Epithelial cell of proximal tubule (primary cell): ENCODE measurements at regions not wholly inside any gene's neighbourhood (a gene's known extent, or its start where the extent isn't known, plus 50 kb on each side); places are given as distances from the start of the nearest gene placed in this dataset.
A peak's percentile ranks its signal among the peaks of the same experiment; 100 is the strongest.

Source experiments
- DNase-seq: peaks from one replicate; pipeline ENCODE4 v3.0.0-alpha.2; 2011; ENCODE audit warnings: low read depth
- H3K4me3 ChIP-seq: 2 replicates; pipeline ENCODE4 v1.5.1; 2011; ENCODE audit warnings: low read depth, mild to moderate bottlenecking, low read length
- TF ChIP-seq, protein P1 (sequence below): conservative IDR thresholded peaks from 2 replicates; pipeline ENCODE4 v1.5.1; 2012; ENCODE audit warnings: low read depth, mild to moderate bottlenecking, low read length

DNA sequence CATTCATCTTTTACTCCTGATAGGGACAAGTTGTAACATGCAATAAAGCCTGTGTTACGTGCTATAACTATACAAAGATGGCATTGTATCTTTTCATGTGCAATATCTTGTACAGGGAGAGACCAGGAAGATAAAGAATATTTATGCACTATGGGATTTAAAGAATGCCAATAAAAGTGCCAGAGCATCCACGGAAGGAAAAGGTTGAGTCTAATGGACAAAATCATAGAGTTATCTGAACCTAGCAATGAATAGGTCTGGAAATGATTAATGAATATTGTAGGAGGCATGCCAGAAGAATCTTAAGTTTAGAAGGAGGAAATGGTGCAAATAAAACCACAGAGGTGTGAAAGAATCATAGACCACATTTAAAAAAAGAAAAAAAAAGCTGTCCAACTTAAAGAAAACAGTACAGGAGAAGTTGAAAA is 263.9 kb downstream of the KCNC2 start:
- peak; percentile 9 for DNase-seq
- H3K4me3 ChIP-seq = no peak overlapping the region
- TF ChIP-seq, protein P1, sequence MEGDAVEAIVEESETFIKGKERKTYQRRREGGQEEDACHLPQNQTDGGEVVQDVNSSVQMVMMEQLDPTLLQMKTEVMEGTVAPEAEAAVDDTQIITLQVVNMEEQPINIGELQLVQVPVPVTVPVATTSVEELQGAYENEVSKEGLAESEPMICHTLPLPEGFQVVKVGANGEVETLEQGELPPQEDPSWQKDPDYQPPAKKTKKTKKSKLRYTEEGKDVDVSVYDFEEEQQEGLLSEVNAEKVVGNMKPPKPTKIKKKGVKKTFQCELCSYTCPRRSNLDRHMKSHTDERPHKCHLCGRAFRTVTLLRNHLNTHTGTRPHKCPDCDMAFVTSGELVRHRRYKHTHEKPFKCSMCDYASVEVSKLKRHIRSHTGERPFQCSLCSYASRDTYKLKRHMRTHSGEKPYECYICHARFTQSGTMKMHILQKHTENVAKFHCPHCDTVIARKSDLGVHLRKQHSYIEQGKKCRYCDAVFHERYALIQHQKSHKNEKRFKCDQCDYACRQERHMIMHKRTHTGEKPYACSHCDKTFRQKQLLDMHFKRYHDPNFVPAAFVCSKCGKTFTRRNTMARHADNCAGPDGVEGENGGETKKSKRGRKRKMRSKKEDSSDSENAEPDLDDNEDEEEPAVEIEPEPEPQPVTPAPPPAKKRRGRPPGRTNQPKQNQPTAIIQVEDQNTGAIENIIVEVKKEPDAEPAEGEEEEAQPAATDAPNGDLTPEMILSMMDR = no peak

DNA sequence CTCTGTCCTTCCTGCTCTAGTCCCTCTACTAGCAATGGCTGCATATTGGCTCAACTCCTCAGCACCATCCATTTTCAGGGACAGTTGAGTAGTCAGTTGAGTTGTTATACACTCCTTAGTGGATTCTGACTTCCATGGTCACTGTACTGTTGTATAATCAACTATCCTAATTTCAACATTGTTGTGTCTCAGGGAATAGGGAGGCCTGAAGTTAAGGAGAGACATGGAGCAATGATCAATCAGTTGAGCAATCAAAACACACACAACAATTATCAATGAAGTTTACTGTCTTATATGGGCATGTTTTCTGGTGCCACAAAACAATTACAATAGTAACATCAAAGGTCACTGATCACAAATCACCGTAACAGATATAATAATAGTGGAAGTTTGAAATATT is 255.9 kb downstream of the KCNC2 start:
- DNase-seq = no peak
- no peak overlapping the region for H3K4me3 ChIP-seq
- TF ChIP-seq, protein P1 = no peak

DNA sequence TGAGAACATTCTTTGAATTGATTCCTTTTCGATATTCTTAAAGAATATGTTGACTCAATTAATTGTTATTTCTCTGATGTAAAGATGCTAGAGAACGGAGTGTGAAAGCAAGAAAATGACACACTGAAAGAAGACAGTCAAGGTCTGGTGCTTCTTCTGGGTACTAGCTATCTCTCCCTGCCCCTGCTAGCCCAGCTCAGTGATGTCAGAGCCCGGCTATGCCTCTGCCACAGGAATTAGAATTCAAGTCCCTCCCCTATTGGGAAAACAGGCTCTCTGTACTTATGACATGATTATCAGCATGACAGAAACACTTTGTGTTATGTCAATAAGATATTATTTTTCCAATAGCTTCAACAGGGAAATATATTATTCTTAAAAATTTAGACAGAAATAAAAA is 252.4 kb downstream of the KCNC2 start:
- no peak overlapping the region for H3K4me3 ChIP-seq
- TF ChIP-seq, protein P1 = no peak
- DNase-seq = no peak

DNA sequence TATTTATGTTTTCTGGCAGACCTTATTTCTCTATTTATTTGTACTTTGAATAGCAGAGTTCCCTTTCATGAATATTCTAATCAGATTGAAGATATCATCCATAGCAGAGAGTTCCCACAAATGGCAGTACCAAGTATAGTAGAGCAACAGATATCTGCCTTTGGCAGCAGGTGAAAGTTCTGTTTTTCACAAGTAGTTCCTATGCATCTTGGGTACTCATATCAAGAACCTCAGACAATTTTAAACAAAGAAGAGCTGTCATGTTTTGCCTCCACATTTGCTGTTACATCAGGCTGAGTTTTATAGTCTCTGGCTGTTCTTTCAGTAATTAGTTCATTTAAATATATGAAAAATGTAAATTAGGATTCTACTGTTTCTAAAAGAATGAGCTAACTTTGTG is 252.0 kb downstream of the KCNC2 start:
- DNase-seq = no peak
- TF ChIP-seq, protein P1 = no peak
- H3K4me3 ChIP-seq = no peak overlapping the region

DNA sequence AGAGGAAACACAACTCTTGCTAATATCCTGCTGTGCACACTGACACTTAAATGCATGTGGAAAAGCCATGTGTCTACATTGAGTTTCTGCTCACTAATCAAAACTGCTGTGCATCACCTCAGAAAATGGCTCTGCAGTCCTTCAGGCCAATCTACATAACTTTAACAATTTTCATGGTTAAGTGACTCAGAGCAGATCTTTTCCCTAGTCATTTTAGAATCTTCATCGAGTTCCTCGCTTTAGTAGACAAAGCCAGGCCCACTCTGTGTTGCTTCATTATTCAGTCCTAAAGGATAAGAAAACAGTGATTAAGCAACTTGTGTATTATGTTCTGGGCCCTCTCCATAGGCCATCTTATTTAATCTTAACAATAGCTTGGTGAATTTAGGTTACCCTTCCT is 250.0 kb downstream of the KCNC2 start:
- DNase-seq = no peak
- TF ChIP-seq, protein P1 = no peak
- no peak overlapping the region for H3K4me3 ChIP-seq

DNA sequence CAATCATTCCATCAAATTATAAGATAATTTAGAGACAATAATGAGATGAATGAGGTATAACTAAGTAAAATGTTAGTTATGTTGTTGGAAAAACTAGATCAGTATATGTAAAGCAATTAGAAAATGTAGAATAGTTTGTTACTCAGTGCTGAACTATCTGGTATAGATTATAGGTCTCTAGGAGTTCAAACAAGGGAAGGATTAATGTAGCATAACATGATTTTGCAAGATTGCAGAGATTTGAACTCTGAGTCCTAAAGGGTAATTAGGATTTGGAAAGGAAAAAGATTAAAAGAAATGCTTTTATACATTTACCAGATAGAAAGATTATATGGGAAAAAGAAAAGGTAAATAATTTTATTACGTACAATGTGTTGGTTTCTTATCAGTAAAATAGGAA is 246.3 kb downstream of the KCNC2 start:
- peak; percentile 25 for DNase-seq
- no peak overlapping the region for H3K4me3 ChIP-seq
- TF ChIP-seq, protein P1 = no peak

DNA sequence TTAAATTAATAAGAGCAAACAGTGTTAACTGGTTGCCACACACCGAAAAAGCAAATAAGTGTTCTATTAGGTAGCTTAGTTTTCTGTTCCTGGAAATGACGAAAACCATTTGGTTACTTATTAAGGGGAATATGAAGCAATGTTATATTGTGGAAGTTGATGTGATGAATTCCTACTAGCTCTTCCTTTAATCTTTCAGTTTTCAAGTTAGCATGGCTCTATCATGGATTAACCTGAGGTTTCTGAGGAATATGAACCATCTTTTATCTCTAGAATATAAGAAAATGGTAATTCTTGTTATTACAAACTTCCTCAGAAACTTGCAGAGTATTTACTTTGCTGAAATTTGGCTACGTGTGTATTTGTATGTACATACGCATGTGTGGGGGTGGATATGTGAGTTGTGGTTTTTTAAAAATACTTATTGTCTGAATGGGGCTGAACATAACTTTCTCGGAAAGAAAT is 245.7 kb downstream of the KCNC2 start:
- DNase-seq = peak; percentile 93
- TF ChIP-seq, protein P1 = no peak
- H3K4me3 ChIP-seq = no peak overlapping the region
